GM18508 (cell line): ENCODE measurements at regions not wholly inside any gene's neighbourhood (a gene's known extent, or its start where the extent isn't known, plus 50 kb on each side); places are given as distances from the start of the nearest gene placed in this dataset.

Source experiments
- ATAC-seq: cut with Tn5 transposase; IDR thresholded peaks from one replicate; pipeline ENCODE4 v1.9.1; 2021; ENCODE audit warnings: moderate number of reproducible peaks; ENCODE audit not compliant: insufficient read depth, unreplicated experiment

GRCh38 chr12:66837311-66837627, 158.4 kb upstream of the GRIP1 start:
- ATAC-seq: no peak

- ATAC-seq: no peak
Observed at GRCh38 chr12:66838366-66838765, 159.5 kb upstream of the GRIP1 start.

- ATAC-seq: no peak
Observed at GRCh38 chr12:66848967-66849366, 170.1 kb upstream of the GRIP1 start.

GRCh38 chr12:66851134-66851533, 172.3 kb upstream of the GRIP1 start:
- no peak for ATAC-seq

GRCh38 chr12:66852091-66852490, 173.2 kb upstream of the GRIP1 start:
- ATAC-seq: no peak

GRCh38 chr12:66852765-66853164, 173.9 kb upstream of the GRIP1 start:
- no peak for ATAC-seq

GRCh38 chr12:66859751-66860440, 181.0 kb upstream of the GRIP1 start:
- no peak for ATAC-seq

- no peak for ATAC-seq
Observed at GRCh38 chr12:66860752-66861750, 182.2 kb upstream of the GRIP1 start.

GRCh38 chr12:66862356-66862985, 183.6 kb upstream of the GRIP1 start:
- ATAC-seq: no peak

- ATAC-seq: no peak
Observed at GRCh38 chr12:66863276-66863675, 184.4 kb upstream of the GRIP1 start.

- no peak for ATAC-seq
Observed at GRCh38 chr12:66877925-66878324, 199.0 kb upstream of the GRIP1 start.

- ATAC-seq: no peak
Observed at GRCh38 chr12:66879409-66879808, 200.5 kb upstream of the GRIP1 start.

GRCh38 chr12:66881386-66881785, 202.5 kb upstream of the GRIP1 start:
- no peak for ATAC-seq

- ATAC-seq: no peak
Observed at GRCh38 chr12:66884091-66884490, 205.2 kb upstream of the GRIP1 start.

GRCh38 chr12:66885115-66885875, 206.4 kb upstream of the GRIP1 start:
- ATAC-seq: no peak

- ATAC-seq: no peak
Observed at GRCh38 chr12:66896797-66897196, 217.9 kb upstream of the GRIP1 start.

- no peak for ATAC-seq
Observed at GRCh38 chr12:66898700-66899469, 220.0 kb upstream of the GRIP1 start.

GRCh38 chr12:66899588-66899987, 220.7 kb upstream of the GRIP1 start:
- no peak for ATAC-seq

- ATAC-seq: no peak
Observed at GRCh38 chr12:66900616-66901015, 221.7 kb upstream of the GRIP1 start.
